BLaER1 (cell line): ENCODE measurements at regions not wholly inside any gene's neighbourhood (a gene's known extent, or its start where the extent isn't known, plus 50 kb on each side); places are given as distances from the start of the nearest gene placed in this dataset.

ENCODE experiments used
- H3K27ac ChIP-seq: shearing (Covaris generic); formaldehyde crosslinking; 2 replicates; pipeline ENCODE4 v1.8.1; 2022
- H3K27me3 ChIP-seq: shearing (Covaris generic); formaldehyde crosslinking; 2 replicates; pipeline ENCODE4 v1.8.1; 2022
- H3K36me3 ChIP-seq: shearing (Covaris generic); formaldehyde crosslinking; 2 replicates; pipeline ENCODE4 v1.8.1; 2022
- H3K4me1 ChIP-seq: shearing (Covaris generic); formaldehyde crosslinking; 2 replicates; pipeline ENCODE4 v1.8.1; 2022
- H3K4me2 ChIP-seq: shearing (Covaris generic); formaldehyde crosslinking; 2 replicates; pipeline ENCODE4 v1.8.1; 2022
- H3K4me3 ChIP-seq: shearing (Covaris generic); formaldehyde crosslinking; 2 replicates; pipeline ENCODE4 v1.8.1; 2022
- H3K9ac ChIP-seq: shearing (Covaris generic); formaldehyde crosslinking; 2 replicates; pipeline ENCODE4 v1.8.1; 2022
- H3K9me3 ChIP-seq: shearing (Covaris generic); formaldehyde crosslinking; 2 replicates; pipeline ENCODE4 v1.8.1; 2022
- H4K20me1 ChIP-seq: shearing (Covaris generic); formaldehyde crosslinking; 2 replicates; pipeline ENCODE4 v1.8.1; 2022
- Cebpa-rat ChIP-seq: shearing (Covaris generic); IDR thresholded peaks from 2 replicates; pipeline ENCODE4 v1.8.1; 2022

DNA sequence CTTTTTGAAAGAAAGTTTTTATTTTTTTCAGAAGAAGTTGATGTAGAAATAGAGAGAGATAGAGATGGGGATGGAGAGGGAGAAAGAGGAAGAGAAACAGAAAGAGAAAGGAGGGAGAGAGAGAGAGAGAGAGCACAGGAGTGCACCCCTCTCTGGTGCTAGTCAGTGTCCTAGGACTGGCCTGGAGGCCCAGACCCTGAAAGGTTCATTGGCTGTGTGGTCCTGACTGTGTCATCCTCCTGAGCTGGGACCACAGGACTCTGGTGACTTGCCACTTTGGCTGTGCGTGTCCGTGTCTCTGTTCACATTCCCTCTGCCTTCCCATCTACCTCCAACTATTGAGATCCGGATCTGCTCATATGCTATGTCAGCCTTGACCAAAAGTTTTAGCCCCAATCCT lies 62.1 kb upstream of the SHH start:
- no peaks in the 10 kb centered on the region for H3K4me1 ChIP-seq
- no peak overlapping the region for H3K4me3 ChIP-seq
- no peak overlapping the region for H3K4me2 ChIP-seq
- H3K9ac ChIP-seq: no peak overlapping the region
- H3K27ac ChIP-seq: no peak overlapping the region
- H4K20me1 ChIP-seq: no peaks in the 10 kb centered on the region
- H3K9me3 ChIP-seq: no peaks in the 10 kb centered on the region
- no peaks in the 10 kb centered on the region for H3K36me3 ChIP-seq
- no peaks in the 10 kb centered on the region for H3K27me3 ChIP-seq
- TF ChIP-seq Cebpa-rat: no peak

DNA sequence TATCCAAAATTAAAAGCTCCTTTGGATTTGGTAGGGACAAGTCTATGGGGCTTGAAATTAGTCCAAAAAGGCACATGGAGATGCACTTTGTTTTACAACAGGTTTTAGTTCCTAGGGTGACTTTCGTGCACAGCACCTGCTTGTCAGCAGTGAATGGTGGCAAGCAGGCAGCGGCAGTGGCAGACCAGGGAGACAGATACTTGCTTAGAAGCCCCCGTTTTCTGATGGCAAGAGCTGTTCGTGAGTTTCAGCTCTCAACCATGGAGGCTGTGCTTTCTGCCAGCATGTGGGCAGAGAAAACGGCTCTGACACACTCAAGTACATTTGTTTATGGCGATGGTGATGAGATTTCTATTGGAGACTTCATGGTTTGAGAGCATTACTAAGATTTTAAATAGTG lies 61.7 kb upstream of the SHH start:
- no peaks in the 10 kb centered on the region for H4K20me1 ChIP-seq
- no peaks in the 10 kb centered on the region for H3K27me3 ChIP-seq
- H3K4me2 ChIP-seq: no peak overlapping the region
- 0 out of 2 replicates have a peak, but pooled peaks cover 4% of the 10 kb centered on the region for H3K4me1 ChIP-seq
- H3K27ac ChIP-seq: no peak overlapping the region
- H3K9me3 ChIP-seq: no peaks in the 10 kb centered on the region; the same call in 1 of the 2 replicates
- H3K9ac ChIP-seq: no peak overlapping the region
- no peaks in the 10 kb centered on the region for H3K36me3 ChIP-seq
- TF ChIP-seq Cebpa-rat: no peak
- no peak overlapping the region for H3K4me3 ChIP-seq

DNA sequence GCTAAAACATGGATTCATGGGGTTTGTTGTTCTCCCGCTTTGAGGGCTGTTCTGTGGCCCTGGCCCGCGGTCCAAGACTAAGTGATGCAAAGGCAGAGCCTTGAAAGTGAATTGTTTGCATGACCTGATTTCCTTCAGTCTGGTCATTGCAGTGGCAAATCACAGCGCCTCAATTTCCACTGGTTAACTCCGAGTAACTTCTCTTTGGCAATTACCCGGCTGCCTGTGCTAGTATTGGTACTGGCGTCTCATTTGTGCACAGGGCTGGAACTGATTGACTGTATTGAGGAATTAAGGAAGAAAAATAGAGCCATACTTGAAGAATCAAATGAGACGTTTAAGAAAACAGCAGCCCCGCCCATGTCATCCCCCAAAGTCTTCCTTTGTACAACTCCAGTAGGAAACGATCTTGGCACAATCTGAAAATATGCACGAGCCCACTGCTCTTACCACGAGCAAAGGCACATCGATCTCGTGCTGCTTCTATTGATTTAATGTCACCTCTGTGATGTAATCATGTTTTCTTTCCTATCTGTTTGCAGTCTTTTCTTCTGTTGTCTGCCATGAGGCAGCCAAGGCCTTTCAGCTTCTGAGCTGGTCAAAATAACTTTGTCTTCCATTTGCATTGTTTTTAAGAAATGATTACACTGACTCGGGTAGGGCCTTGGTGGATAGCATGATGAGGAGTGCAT lies 60.6 kb upstream of the SHH start:
- H3K9me3 ChIP-seq: no peaks in the 10 kb centered on the region; the same call in 1 of the 2 replicates
- H4K20me1 ChIP-seq: no peaks in the 10 kb centered on the region
- TF ChIP-seq Cebpa-rat: no peak
- no peaks in the 10 kb centered on the region for H3K27me3 ChIP-seq
- 0 out of 2 replicates have a peak, but pooled peaks cover 4% of the 10 kb centered on the region for H3K4me1 ChIP-seq
- H3K9ac ChIP-seq: no peak overlapping the region
- H3K4me2 ChIP-seq: no peak overlapping the region
- H3K4me3 ChIP-seq: no peak overlapping the region
- H3K27ac ChIP-seq: no peak overlapping the region
- no peaks in the 10 kb centered on the region for H3K36me3 ChIP-seq

DNA sequence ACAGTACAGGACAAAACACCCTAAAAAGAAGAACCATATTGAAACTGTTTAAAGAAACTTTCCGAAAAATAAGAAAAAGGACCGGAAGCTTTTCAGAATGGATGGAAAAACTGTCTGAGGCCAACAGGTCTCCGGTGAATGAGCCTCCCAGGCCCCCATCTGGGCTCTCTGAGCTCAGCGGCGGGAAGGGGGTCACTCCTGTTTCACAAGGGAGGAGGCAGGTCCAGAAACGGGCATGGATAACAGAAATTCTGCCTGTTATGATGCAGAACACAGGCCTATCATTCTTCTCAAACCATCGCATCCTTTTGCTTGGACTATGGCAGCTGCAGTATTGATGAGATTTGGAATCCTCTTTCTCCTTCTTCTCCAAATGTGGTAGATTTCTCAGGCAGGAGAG lies 58.9 kb upstream of the SHH start:
- no peaks in the 10 kb centered on the region for H3K27me3 ChIP-seq
- H3K9me3 ChIP-seq: no peaks in the 10 kb centered on the region; the same call in 1 of the 2 replicates
- H3K9ac ChIP-seq: no peak overlapping the region
- H4K20me1 ChIP-seq: no peaks in the 10 kb centered on the region
- H3K4me3 ChIP-seq: no peak overlapping the region
- no peak for TF ChIP-seq Cebpa-rat
- H3K4me2 ChIP-seq: no peak overlapping the region
- 0 out of 2 replicates have a peak, but pooled peaks cover 4% of the 10 kb centered on the region for H3K4me1 ChIP-seq
- no peaks in the 10 kb centered on the region for H3K36me3 ChIP-seq
- H3K27ac ChIP-seq: no peak overlapping the region

DNA sequence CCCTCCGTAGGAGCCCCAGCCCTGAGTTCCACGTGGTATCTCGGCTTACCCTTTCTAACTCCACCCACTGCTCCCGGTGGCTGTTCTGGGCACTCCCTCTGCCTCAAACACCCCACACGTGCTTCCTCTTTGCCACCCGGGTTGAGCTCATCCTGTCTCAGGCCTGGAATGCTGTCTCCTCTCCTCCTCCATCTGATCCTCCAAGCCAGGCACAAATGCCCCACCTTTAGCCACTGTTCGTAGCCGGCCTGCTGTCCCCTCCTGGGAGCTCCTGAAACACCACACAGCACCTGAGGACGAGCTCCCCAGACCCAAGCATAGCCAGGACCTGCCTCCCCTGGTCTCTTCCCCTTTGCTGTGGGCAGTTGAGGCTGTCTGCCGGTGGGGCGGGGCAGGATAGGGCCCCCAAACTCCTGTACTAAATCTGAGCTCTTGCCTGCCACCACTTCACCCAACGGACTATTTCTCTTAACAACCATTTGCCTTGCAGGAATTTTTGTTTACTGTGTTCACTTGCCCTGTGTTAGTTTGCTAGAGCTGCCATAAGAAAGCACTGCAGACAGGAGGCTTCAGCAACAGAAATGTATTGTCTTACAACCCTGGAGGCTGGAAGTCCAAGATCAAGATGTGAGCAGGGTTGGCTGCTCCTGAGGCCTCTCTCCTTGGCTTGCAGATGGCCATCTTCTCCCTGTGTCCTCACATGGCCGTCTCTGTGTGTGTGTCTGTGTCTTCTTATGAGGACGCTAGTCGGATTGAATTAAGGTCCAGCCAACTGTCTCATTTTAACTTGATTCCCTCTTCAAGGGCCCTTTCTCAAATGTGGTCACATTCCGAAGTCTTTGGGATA lies 58.3 kb upstream of the SHH start:
- H3K9me3 ChIP-seq: no peaks in the 10 kb centered on the region; the same call in 1 of the 2 replicates
- no peaks in the 10 kb centered on the region for H3K27me3 ChIP-seq
- H3K36me3 ChIP-seq: no peaks in the 10 kb centered on the region
- no peak overlapping the region for H3K27ac ChIP-seq
- no peak overlapping the region for H3K4me2 ChIP-seq
- no peak overlapping the region for H3K9ac ChIP-seq
- H3K4me3 ChIP-seq: no peak overlapping the region
- no peak for TF ChIP-seq Cebpa-rat
- H3K4me1 ChIP-seq: 0 out of 2 replicates have a peak, but pooled peaks cover 4% of the 10 kb centered on the region
- no peaks in the 10 kb centered on the region for H4K20me1 ChIP-seq

DNA sequence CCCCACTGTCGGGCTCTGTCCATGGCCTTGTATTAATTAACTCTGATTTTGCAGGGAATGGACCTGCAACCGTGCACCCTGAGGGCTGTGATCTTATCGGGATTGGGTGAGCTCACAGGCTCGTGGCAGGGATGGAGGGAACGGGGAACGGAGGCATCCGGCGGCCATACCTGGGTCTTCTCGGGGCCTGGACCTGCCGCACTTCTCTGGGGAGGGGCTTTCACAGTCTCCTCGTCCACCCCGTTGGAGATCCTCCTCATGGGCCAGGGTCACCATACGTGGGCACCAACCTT lies 57.5 kb upstream of the SHH start:
- H4K20me1 ChIP-seq: no peaks in the 10 kb centered on the region
- H3K36me3 ChIP-seq: no peaks in the 10 kb centered on the region
- no peak overlapping the region for H3K4me2 ChIP-seq
- no peak overlapping the region for H3K27ac ChIP-seq
- H3K9ac ChIP-seq: no peak overlapping the region
- H3K27me3 ChIP-seq: no peaks in the 10 kb centered on the region
- TF ChIP-seq Cebpa-rat: no peak
- H3K9me3 ChIP-seq: no peaks in the 10 kb centered on the region; the same call in 1 of the 2 replicates
- H3K4me1 ChIP-seq: 0 out of 2 replicates have a peak, but pooled peaks cover 4% of the 10 kb centered on the region
- no peak overlapping the region for H3K4me3 ChIP-seq

DNA sequence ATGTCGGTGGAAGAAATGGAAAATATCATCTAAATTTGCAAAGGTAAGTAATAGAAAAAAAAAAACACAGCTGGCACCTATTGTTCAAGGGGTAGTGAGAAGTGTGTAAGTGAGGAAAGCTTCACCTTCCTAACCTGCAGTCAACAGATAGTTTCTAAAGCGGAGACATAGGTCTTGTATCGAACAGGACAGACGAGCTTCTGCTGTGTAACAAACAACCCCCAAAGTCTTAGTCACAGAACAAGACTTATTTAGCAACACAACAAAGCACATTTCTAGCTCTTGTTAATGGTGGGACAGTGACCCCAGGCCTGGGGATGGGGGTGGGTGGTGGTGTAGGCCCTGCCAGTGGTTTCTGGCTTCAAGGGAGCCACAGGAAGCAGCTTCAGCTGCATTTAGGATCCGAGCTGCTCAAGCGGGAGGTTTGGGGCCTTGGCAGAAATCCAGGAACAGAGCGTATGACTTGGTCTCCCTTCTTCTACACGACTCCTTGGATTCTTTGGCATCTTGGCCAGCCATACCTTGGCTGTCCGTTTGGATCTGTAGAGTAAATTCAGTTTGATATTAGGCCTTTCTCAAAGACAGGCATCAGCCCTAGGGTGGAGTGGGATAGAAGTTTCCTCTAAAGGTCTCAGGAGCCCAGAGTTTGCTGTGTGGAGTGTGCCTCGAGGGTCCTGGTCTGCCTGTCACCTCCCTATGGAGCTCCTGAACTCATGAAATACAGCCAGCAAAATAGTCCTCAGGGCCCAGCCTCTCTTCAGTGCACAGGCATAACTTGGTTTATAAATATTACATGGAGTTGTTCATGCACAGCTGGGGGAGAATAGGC lies 56.9 kb upstream of the SHH start:
- Histone ChIP-seq H3K4me2 (no peak overlapping the region), H3K9ac (no peak overlapping the region), H3K9me3 (no peaks in the 10 kb centered on the region; the same call in 1 of the 2 replicates), H3K36me3 (no peaks in the 10 kb centered on the region), H3K4me3 (no peak overlapping the region), H4K20me1 (no peaks in the 10 kb centered on the region), H3K27ac (no peak overlapping the region; the same call in 1 of the 2 replicates), H3K27me3 (no peaks in the 10 kb centered on the region), H3K4me1 (0 out of 2 replicates have a peak, but pooled peaks cover 4% of the 10 kb centered on the region)
- TF ChIP-seq Cebpa-rat: no peak

DNA sequence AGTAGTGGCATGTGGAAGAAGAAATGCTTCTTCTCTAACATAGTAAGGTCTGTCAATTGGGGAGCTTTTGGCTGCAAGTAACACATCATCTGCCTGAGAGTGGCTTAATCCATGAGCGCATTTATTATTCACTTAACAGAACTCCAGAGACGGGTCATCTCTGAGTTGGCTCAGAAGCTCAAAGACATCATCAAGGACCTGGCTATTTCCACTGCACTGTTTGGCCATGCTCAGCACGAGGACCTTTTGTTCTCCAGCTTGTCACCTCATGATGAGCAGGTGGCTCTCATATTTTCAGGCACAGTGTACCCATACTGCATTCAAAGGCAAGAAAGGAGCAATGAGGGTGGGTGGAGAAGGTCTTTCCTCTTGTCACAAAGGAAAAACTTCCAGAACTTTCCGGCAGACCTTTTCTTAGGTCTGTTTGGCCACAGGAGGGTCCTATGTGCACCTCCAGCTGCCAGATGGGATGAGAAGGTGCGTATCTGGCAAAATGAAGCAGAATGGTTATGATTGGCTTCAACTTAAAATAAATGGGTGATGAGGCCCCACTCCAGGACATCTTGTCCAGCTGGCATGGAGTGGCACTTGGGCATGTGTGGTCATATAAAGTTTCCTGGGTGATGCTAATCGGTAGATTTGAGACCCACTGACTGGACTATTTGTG lies 55.6 kb upstream of the SHH start:
- no peak overlapping the region for H3K4me3 ChIP-seq
- H3K9ac ChIP-seq: no peak overlapping the region
- H3K27ac ChIP-seq: no peak overlapping the region
- 0 out of 2 replicates have a peak, but pooled peaks cover 4% of the 10 kb centered on the region for H3K4me1 ChIP-seq
- no peaks in the 10 kb centered on the region for H3K36me3 ChIP-seq
- no peaks in the 10 kb centered on the region for H3K27me3 ChIP-seq
- no peak for TF ChIP-seq Cebpa-rat
- H4K20me1 ChIP-seq: no peaks in the 10 kb centered on the region
- H3K4me2 ChIP-seq: no peak overlapping the region
- no peaks in the 10 kb centered on the region; the same call in 1 of the 2 replicates for H3K9me3 ChIP-seq

DNA sequence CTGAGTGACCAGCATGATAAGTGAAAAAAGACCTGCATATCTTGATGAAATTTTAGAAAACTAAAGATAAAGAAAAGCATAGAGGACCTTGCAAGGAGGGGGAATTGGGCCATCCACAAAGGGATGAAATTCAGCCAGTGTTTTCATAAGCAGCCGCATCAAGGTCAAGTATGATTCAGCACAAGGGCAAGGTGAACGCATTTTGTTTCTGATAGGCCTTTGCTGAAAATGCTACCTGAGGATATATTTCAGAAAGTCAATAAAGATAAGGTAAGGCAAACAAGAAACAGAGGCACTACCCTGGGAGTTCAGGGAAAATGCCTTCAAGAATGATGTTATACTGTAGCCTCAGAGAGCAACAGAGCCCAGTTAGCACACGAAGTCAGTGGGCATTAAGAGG lies 55.0 kb upstream of the SHH start:
- no peak overlapping the region for H3K4me2 ChIP-seq
- H3K9me3 ChIP-seq: no peaks in the 10 kb centered on the region; the same call in 1 of the 2 replicates
- H3K9ac ChIP-seq: no peak overlapping the region
- no peaks in the 10 kb centered on the region for H3K27me3 ChIP-seq
- TF ChIP-seq Cebpa-rat: no peak
- no peaks in the 10 kb centered on the region for H4K20me1 ChIP-seq
- H3K4me3 ChIP-seq: no peak overlapping the region
- 0 out of 2 replicates have a peak, but pooled peaks cover 4% of the 10 kb centered on the region for H3K4me1 ChIP-seq
- H3K27ac ChIP-seq: no peak overlapping the region
- no peaks in the 10 kb centered on the region for H3K36me3 ChIP-seq
